C4-2B (cell line): ENCODE measurements at regions not wholly inside any gene's neighbourhood (a gene's known extent, or its start where the extent isn't known, plus 50 kb on each side); places are given as distances from the start of the nearest gene placed in this dataset.

Source experiments
- ZFX ChIP-seq: fragments of 450-650 bp; IDR thresholded peaks from 2 replicates; pipeline ENCODE4 v1.6.1; 2017
- TF ChIP-seq, protein P1 (sequence below): fragments of 450-650 bp; conservative IDR thresholded peaks from 2 replicates; pipeline ENCODE4 v1.5.1; 2017; ENCODE audit warnings: mild to moderate bottlenecking

DNA sequence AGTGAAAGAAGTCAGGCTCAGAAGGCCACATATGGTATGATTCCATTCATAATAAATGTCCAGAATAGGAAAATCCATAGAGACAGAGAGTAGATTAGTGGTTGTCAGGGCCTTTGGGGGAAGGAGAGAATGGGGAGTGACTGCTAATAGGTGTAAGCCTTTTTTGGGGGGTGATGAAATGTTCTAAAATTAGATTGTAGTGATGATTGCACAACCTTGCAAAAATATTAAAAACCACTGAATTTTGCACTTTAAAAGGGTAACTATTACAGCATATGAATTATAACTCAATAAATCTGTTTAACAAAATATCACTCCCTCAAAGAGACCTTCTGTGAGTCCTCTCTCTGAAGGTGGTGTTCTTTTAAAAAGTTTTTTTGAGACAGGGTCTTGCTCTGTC, 72.3 kb upstream of the GRK3 start:
- TF ChIP-seq, protein P1, sequence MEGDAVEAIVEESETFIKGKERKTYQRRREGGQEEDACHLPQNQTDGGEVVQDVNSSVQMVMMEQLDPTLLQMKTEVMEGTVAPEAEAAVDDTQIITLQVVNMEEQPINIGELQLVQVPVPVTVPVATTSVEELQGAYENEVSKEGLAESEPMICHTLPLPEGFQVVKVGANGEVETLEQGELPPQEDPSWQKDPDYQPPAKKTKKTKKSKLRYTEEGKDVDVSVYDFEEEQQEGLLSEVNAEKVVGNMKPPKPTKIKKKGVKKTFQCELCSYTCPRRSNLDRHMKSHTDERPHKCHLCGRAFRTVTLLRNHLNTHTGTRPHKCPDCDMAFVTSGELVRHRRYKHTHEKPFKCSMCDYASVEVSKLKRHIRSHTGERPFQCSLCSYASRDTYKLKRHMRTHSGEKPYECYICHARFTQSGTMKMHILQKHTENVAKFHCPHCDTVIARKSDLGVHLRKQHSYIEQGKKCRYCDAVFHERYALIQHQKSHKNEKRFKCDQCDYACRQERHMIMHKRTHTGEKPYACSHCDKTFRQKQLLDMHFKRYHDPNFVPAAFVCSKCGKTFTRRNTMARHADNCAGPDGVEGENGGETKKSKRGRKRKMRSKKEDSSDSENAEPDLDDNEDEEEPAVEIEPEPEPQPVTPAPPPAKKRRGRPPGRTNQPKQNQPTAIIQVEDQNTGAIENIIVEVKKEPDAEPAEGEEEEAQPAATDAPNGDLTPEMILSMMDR = no peak
- TF ChIP-seq ZFX = no peak
